ENCODE measurements at regions not wholly inside any gene's neighbourhood (a gene's known extent, or its start where the extent isn't known, plus 50 kb on each side); places are given as distances from the start of the nearest gene placed in this dataset.

- TF ChIP-seq POLR2A (IDR thresholded peaks at IDR 0.05) (no peak), CTCF (IDR thresholded peaks at IDR 0.05) (no peak)
Measured at GRCh38 chr3:13134879-13135206, 61.6 kb upstream of the IQSEC1 start.

Data from Peyer's patch (tissue), 4 donors.